GM19351 (cell line): ENCODE measurements at regions not wholly inside any gene's neighbourhood (a gene's known extent, or its start where the extent isn't known, plus 50 kb on each side); places are given as distances from the start of the nearest gene placed in this dataset.

Experiments
- ATAC-seq: cut with Tn5 transposase; IDR thresholded peaks from one replicate; pipeline ENCODE4 v1.9.1; 2021; ENCODE audit warnings: mild to moderate bottlenecking, moderate library complexity; ENCODE audit not compliant: unreplicated experiment

DNA sequence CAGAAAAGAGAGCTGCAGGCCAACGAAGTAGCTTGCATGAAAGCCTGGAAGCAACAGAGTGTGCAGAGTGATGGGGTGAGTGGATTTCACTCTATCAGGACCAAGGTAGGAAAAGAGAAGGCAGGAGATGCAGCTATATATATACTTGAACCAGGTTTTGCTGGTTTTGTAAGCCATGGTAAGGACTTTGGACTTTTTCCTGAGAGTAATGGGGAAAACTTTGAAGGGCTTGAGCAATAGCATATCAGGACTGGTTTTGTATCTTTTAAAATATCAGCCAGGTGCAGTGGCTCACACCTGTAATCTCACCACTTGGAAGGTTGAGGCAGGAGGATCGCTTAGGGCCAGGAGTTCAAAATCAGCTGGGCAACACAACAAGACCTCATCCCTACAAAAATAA, 120.6 kb upstream of the NRP1 start:
- no peak for ATAC-seq

GRCh38 chr10:33454554-33454953, 120.1 kb upstream of the NRP1 start:
- ATAC-seq, result no peak

DNA sequence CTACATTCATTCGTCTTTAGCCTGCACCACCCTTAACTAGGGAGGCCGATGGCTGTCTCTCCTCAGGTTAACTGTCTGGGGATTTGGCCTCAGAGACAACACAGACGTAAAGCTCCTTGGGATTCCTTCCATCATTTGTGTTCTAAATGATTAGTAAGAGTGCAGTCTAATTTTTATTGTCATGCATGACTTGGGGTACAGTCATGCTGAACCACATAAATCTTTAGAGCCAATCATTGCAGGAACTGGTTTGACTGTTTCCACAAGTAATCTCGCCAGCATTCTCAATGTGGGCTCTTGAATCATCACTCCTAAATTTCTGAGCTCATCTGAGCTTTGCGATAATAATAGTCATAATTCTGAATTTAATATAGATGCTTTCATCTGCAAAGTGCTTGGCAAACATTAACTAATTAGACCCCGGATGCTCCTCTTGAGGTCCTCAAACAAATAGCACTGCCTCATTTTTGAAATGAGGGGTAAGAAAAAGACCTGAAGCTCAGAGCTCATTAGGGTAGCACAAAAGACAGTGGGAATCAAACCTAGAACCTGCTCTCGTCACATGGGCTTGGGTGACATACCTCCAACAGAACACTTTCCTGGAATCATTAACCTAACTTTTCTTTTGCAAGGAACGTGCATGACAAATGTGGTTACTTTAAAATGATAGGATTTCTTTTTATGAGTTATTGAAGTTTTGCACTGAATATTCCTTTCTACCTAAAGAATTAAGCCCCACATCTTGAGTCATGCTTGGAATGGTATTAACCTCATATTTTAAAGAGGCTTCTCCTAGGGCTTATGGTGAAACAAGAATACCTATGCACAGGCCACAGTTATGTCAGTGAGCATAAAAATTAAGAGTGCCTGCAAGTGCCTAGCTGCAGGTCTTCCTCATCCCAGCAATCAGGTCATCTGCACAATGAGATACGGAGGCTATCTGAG, 118.9 kb upstream of the NRP1 start:
- ATAC-seq, result no peak

DNA sequence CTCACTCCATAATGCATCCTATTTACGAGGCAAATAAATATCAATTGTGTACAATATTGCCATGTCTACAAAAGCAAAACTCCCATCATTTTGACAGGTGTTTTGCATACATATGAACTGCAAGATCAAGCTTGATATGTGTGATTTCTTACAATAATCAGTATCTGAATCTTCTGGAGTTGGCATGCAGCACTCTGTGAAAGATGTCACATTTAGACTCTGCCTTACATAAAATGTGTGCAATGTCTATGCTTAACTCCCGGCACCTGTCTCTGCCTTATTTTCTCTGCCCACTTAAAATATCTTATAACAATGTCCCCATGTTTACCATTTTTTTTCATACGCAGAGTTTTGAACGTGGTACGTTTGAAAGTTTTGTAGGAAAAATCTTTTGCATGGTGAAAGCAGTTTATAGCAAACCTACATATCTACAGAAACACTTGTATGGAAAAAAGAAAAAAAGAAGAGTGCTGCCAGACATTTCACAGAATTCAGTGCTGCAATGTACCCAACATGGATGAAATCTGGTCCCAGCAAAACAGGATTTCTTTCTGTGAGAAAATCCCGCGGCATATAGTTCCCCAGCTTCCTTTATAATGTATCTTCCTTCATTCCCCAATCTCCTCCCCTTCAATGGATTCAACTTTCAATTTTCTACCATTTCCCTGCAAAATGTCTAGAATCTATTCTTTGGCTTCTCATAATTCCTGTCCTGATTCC, 114.1 kb upstream of the NRP1 start:
- ATAC-seq, result no peak

GRCh38 chr10:33441561-33441960, 107.1 kb upstream of the NRP1 start:
- no peak for ATAC-seq

DNA sequence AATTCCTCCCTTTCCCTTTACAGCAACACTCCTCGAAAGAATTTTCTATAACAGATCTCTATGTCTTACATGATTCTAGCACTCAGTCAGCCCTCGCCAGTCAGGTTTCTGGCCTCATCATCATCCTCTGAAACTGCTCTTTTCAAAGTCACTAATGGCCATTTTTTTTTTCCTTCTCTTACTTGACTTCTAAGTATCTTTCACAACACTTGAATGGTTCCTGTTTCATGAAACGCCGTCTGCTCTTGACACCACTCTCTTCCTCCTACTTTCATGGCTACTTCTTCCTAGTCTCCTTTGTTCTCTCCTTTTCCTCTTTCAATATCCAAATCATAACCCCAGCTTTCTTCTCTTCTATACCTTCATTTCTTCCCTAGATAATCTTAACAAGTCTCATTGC, 100.5 kb upstream of the NRP1 start:
- no peak for ATAC-seq

- ATAC-seq, result no peak
These were observed 94.2 kb upstream of the NRP1 start for GRCh38 chr10:33428682-33429081.

- no peak for ATAC-seq
These were observed 88.7 kb upstream of the NRP1 start for GRCh38 chr10:33423154-33423529.

GRCh38 chr10:33422471-33423153, 88.1 kb upstream of the NRP1 start:
- ATAC-seq, result no peak

- no peak for ATAC-seq
These were observed 87.5 kb upstream of the NRP1 start for GRCh38 chr10:33421789-33422462.

- no peak for ATAC-seq
These were observed 84.8 kb upstream of the NRP1 start for GRCh38 chr10:33419311-33419710.

DNA sequence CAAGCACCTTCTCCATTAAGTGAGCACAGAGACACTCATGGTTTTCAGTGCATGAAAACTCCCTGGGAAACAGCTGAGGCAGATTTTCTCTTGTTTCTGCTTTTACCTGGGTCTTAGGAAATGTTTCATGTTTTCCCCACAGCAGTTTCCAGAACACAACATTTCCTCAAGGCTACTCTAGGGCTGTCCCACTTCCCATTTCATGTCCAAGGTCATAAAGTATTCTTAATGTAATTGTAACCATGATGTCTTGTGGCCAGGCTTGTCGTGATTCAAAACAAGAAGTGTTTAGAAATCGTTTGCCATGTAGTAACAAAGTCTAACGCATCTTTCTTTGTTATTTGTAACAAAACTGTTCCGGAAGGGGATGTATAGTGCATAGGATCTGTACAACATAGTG, 83.8 kb upstream of the NRP1 start:
- no peak for ATAC-seq

GRCh38 chr10:33416691-33417090, 82.2 kb upstream of the NRP1 start:
- ATAC-seq, result no peak

DNA sequence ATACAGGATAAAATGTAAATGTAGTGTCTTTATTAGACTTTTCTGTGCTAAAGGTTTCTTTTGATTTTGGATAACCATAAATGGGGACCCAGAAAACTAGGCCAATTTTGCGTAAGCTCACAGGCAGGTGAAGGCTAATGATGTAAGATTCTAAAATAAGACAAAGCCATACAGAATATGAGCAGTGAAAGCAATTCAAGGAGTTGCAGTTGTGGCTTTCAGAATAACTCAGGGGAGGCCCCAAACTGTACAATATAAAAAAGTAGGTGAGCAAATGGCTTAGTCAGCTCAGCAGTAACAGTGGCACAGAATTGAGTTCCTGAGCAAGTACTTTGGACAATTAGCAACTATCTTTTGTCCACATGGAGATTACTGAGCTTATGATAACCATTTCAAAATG, 81.7 kb upstream of the NRP1 start:
- ATAC-seq, result no peak

DNA sequence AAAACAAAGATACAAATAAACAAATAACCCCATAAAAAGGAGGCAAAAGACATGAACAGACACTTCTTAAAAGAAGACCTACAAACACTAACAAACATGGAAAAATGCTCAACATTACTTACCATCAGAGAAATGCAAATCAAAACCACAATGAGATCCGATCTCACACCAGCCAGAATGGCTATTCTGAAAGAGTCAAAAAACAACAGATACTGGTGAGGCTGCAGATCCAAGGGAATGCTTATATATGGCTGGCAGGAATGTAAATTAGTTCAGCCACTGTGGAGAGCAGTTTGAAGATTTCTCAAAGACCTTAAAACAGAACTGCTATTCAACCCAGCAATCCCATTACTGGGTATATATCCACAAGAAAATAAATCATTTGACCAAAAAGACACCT, 80.4 kb upstream of the NRP1 start:
- ATAC-seq, result no peak

- no peak for ATAC-seq
These were observed 78.3 kb upstream of the NRP1 start for GRCh38 chr10:33412653-33413361.

DNA sequence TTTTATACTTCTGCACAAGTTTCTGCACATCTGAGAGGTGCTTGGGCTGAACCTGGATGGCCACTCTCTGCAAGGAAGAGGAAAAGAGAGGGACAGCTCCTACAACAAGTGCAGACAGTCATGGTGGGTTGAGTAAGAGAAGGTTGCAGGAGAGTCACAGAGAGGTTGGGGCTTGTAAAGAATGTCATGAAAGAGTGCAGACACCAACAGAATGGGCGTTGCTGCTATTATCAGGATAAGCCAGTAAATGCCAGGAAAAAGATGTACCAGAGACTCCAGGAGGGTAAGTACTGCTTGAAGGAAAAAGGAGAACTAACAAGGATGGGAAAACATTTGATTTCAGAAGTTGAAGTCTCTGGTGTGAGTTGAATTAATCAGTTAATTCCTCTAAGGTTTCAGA, 77.8 kb upstream of the NRP1 start:
- ATAC-seq, result no peak

DNA sequence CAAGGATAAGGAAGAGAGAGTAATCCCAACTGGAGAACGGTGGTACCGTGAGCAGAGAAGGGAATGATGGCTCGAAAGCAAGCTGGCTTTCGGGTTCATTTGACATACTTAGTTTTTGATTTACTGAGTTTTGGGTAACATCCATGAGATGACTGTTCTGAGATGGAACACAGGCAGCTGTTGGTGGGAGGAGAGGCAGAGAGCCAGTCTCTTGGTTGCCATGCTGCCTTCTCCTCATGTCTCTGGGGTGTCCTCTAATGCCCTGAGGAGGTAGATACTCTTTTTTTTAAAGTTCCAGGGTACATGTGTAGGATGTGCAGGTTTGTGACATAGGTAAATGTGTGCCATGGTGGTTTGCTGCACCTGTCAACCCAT, 76.4 kb upstream of the NRP1 start:
- no peak for ATAC-seq

DNA sequence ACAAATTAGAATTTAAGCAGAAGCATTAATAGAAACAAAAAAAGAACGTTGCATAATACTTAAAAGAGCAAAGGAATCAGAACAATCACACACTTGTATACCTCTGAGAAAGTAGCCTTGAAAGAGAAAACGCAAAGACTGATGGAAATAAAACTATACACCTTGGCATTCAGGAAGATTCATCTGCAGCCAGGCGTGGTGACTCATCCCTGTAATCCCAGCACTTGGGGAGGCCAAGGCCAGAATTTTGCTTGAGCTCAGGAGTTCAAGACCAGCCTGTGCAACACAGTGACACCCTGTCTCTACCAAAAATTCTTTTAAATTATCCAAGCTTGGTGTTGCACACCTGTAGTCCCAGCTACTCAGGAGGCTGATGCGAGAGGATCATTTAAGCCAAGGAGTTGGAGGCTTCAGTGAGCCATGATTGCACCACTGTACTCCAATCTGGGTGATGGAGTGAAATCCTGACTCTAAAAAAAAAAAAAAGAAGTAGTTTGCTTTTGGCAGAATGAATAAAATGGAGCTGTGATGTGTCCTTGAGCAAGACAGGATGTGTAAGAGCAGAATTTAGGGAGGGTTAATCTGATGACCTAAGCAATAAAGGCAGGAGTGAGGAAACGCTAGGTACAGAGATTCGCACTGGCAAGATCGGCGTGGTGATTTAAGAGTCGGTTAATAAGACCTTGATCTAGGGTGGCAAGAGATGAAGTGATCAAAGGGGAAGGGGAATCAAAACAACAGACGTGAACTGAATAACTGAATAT, 75.8 kb upstream of the NRP1 start:
- no peak for ATAC-seq

- ATAC-seq, result no peak
These were observed 72.1 kb upstream of the NRP1 start for GRCh38 chr10:33406596-33406995.
